Sigmoid colon (tissue), 6 donors: ENCODE measurements at regions not wholly inside any gene's neighbourhood (a gene's known extent, or its start where the extent isn't known, plus 50 kb on each side); places are given as distances from the start of the nearest gene placed in this dataset.

Experiments used
- DNase-seq: peaks from one replicate; pipeline ENCODE4 v3.0.0-alpha.2; 2019
- H3K27ac ChIP-seq, 4 donors: fragments of 200-600 bp; sonication (generic); one replicate each; pipeline ENCODE4 v1.5.1; 2016 to 2019; ENCODE audit warnings: mild to moderate bottlenecking in 1 of 4
- H3K27me3 ChIP-seq, 3 donors: fragments of 200-600 bp; sonication (generic); one replicate each; pipeline ENCODE4 v1.5.1; 2019; ENCODE audit warnings: mild to moderate bottlenecking in 1 of 3
- H3K36me3 ChIP-seq, 4 donors: fragments of 200-600 bp; sonication (generic); one replicate each; pipeline ENCODE4 v1.5.1; 2016 to 2019
- H3K4me1 ChIP-seq, 4 donors: fragments of 200-600 bp; sonication (generic); one replicate each; pipeline ENCODE4 v1.5.1; 2017 to 2019
- H3K4me3 ChIP-seq, 4 donors: fragments of 200-600 bp; sonication (generic); one replicate each; pipeline ENCODE4 v1.5.1; 2017 to 2019; ENCODE audit warnings: mild to moderate bottlenecking in 2 of 4, moderate library complexity in 1 of 4
- H3K9me3 ChIP-seq, 4 donors: fragments of 200-600 bp in 3 of 4; sonication (generic) in 3 of 4; one replicate each; pipeline versions ENCODE4 v1.5.1 to v1.6.1; 2013 to 2019
- EP300 ChIP-seq, 4 donors: sonication (generic); formaldehyde crosslinking; IDR thresholded peaks; one replicate each; pipeline ENCODE4 v1.6.1; 2017; ENCODE audit warnings: antibody characterized with exemption in 4 of 4
- POLR2A ChIP-seq, 2 donors: fragments of 450-650 bp; IDR thresholded peaks; one replicate each; pipeline ENCODE4 v1.6.1; 2016; ENCODE audit warnings: antibody characterized with exemption in 2 of 2, mild to moderate bottlenecking in 2 of 2, moderate library complexity in 2 of 2
- POLR2AphosphoS5 ChIP-seq, 4 donors: sonication (generic); formaldehyde crosslinking; IDR thresholded peaks; one replicate each; pipeline ENCODE4 v1.6.1; 2017; ENCODE audit warnings: antibody characterized with exemption in 4 of 4
- WGBS, 2 donors: extraction: QIAGEN DNeasy Blood & Tissue Kit; methylation state at CpG; one replicate each; pipeline ENCODE4 v1.1.7; 2013; 5-methylcytosine and 5-hydroxymethylcytosine counted together
- intact Hi-C: fragments of 100-400 bp; cut with DNase I; formaldehyde crosslinking; loops from one replicate; pipeline ENCODE4 v1.15.1; 2023
- TF ChIP-seq, protein P1 (sequence below), 4 experiments: fragments of 450-650 bp in 3 of 4; fragments of 200-600 bp in 1 of 4; IDR thresholded peaks; one replicate each; pipeline ENCODE4 v1.5.1; 2016 to 2019; ENCODE audit warnings: antibody characterized with exemption in 4 of 4, mild to moderate bottlenecking in 3 of 4, moderate library complexity in 2 of 4
- donor health status: healthy with polysubstance abuse.
- donor health status: healthy.

DNA sequence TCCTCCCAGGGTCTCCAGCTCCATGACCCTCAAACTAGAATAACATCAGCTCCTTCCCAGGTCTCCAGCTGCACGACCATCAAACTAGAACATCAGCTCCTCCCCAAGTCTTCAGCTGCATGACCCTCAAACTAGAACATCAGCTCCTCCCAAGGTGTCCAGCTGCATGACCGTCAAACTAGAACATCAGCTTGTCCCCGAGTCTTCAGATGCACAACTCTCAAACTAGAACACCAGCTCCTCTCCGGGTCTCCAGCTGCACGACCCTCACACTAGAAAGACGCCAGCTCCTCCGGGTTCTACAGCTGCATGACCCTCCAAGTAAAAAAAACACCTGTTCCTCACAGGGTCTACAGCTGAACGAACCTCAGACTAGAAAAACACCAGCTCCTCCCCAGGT is 312.9 kb upstream of the TFPI start:
- 92 to 93% methylated on average over 8 of the region's 8 CpGs for WGBS, 2 donors
- TF ChIP-seq POLR2A (IDR thresholded peaks at IDR 0.05) = no peak
- TF ChIP-seq, protein P1, sequence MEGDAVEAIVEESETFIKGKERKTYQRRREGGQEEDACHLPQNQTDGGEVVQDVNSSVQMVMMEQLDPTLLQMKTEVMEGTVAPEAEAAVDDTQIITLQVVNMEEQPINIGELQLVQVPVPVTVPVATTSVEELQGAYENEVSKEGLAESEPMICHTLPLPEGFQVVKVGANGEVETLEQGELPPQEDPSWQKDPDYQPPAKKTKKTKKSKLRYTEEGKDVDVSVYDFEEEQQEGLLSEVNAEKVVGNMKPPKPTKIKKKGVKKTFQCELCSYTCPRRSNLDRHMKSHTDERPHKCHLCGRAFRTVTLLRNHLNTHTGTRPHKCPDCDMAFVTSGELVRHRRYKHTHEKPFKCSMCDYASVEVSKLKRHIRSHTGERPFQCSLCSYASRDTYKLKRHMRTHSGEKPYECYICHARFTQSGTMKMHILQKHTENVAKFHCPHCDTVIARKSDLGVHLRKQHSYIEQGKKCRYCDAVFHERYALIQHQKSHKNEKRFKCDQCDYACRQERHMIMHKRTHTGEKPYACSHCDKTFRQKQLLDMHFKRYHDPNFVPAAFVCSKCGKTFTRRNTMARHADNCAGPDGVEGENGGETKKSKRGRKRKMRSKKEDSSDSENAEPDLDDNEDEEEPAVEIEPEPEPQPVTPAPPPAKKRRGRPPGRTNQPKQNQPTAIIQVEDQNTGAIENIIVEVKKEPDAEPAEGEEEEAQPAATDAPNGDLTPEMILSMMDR (IDR thresholded peaks at IDR 0.05) = no peak
- TF ChIP-seq POLR2AphosphoS5 (IDR thresholded peaks at IDR 0.05) = no peak
- no peak for TF ChIP-seq EP300 (IDR thresholded peaks at IDR 0.05)
- H3K9me3 ChIP-seq = no peaks in the 10 kb centered on the region
- H3K4me3 ChIP-seq = no peak overlapping the region
- DNase-seq = no peak
- H3K27me3 ChIP-seq = no peaks in the 10 kb centered on the region
- no peak overlapping the region for H3K27ac ChIP-seq
- no peaks in the 10 kb centered on the region for H3K36me3 ChIP-seq
- no peaks in the 10 kb centered on the region for H3K4me1 ChIP-seq
- intact Hi-C loops = no loop called here

DNA sequence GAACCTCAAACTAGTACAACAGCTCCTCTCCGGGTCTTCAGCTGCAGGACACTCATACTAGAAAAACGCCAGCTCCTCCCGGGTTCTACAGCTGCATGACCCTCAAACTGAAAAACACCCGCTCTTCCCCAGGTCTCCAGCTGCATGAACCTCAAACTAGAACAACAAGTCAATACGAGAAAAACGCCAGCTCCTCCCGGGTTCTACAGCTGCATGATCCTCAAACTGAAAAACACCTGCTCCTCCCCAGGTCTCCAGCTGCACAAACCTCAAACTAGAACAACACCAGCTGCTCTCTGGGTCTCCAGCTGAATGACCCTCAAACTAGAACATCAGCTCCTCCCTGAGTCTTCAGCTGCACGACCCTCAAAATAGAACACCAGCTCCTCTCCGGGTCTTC is 315.0 kb upstream of the TFPI start:
- Histone ChIP-seq H3K36me3 (no peaks in the 10 kb centered on the region), H3K4me3 (no peak overlapping the region), H3K9me3 (no peaks in the 10 kb centered on the region), H3K27ac (no peak overlapping the region), H3K27me3 (no peaks in the 10 kb centered on the region), H3K4me1 (no peaks in the 10 kb centered on the region)
- DNase-seq = no peak
- TF ChIP-seq, protein P1 (IDR thresholded peaks at IDR 0.05) = no peak
- TF ChIP-seq POLR2A (IDR thresholded peaks at IDR 0.05) = no peak
- TF ChIP-seq POLR2AphosphoS5 (IDR thresholded peaks at IDR 0.05) = no peak
- no peak for TF ChIP-seq EP300 (IDR thresholded peaks at IDR 0.05)
- intact Hi-C loops = no loop called here
- 72 to 78% methylated on average over 9 of the region's 9 CpGs for WGBS, 2 donors

DNA sequence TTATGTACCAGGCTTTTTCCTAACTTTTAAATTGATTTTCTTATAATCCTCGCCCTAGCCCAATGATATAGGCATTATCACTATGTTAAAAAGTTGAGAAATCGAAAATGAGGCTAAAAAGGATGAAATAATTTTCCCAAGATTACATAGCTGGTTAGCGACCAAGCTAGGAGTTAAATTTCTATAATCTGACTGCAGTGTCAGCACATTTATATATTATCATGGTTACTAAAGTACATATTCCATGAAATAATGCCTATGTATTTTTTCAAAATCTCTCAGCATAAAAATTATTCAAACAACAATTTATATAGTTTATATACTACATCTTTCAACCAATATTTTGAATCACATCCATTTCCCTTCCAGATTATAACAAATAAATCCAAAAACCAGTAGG is 317.3 kb upstream of the TFPI start:
- intact Hi-C loops = no loop called here
- 88 to 93% methylated on average over 3 of the region's 3 CpGs for WGBS, 2 donors
- Histone ChIP-seq H3K27me3 (no peaks in the 10 kb centered on the region), H3K27ac (no peak overlapping the region), H3K4me1 (no peaks in the 10 kb centered on the region), H3K36me3 (no peaks in the 10 kb centered on the region), H3K4me3 (no peak overlapping the region), H3K9me3 (no peaks in the 10 kb centered on the region)
- TF ChIP-seq POLR2A (IDR thresholded peaks at IDR 0.05) (no peak), EP300 (IDR thresholded peaks at IDR 0.05) (no peak), POLR2AphosphoS5 (IDR thresholded peaks at IDR 0.05) (no peak)
- TF ChIP-seq, protein P1 (IDR thresholded peaks at IDR 0.05) = no peak
- no peak for DNase-seq

DNA sequence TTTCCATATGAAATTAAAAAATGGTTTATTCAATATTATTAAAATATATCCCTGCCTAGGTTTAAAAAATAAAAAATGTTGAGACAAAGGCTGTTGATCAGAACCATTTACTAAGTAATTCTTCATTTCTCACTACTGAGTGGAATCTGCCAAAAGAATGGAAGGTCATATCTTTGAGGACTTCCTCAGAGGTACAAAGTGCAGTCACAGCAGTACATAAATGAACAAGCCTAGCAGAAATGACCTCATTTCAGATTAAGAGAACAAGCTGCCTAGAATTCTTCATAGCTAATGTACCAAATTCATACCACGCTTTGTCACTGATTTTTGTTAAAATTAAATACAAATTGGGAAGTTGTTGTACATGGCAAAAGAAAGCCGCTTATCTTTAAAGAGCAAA is 318.9 kb upstream of the TFPI start:
- Histone ChIP-seq H3K27me3 (no peaks in the 10 kb centered on the region), H3K4me1 (no peaks in the 10 kb centered on the region), H3K4me3 (no peak overlapping the region), H3K9me3 (no peaks in the 10 kb centered on the region), H3K36me3 (no peaks in the 10 kb centered on the region), H3K27ac (no peak overlapping the region)
- no peak for TF ChIP-seq EP300 (IDR thresholded peaks at IDR 0.05)
- TF ChIP-seq POLR2A (IDR thresholded peaks at IDR 0.05) = no peak
- TF ChIP-seq, protein P1 (IDR thresholded peaks at IDR 0.05) = no peak
- no peak for TF ChIP-seq POLR2AphosphoS5 (IDR thresholded peaks at IDR 0.05)
- WGBS, 2 donors = 85 to 89% methylated on average over 2 of the region's 2 CpGs
- DNase-seq = no peak
- intact Hi-C loops = no loop called here

DNA sequence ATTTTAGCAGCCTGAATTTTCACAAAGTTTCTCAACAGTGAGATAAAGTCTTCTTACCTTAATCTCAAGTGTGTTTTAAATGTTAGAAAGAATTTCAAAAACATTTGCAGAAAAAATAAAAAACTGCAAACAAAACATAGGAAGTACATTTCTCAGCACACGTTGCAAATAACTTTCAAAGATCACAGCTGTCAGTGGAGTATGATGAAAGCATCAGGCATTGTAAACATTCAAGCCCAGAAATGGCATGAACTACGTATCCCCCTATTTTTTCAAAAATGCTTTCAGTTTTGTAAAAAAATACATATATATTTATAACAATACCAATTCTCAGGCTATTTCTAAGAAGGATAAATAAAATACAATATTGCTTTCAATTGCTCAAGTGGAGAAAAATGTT is 320.6 kb upstream of the TFPI start:
- intact Hi-C loops = no loop called here
- Histone ChIP-seq H3K27ac (no peak overlapping the region), H3K27me3 (no peaks in the 10 kb centered on the region), H3K36me3 (no peaks in the 10 kb centered on the region), H3K9me3 (no peaks in the 10 kb centered on the region), H3K4me3 (no peak overlapping the region), H3K4me1 (no peaks in the 10 kb centered on the region)
- no peak for TF ChIP-seq POLR2A (IDR thresholded peaks at IDR 0.05)
- no peak for TF ChIP-seq POLR2AphosphoS5 (IDR thresholded peaks at IDR 0.05)
- TF ChIP-seq, protein P1 (IDR thresholded peaks at IDR 0.05) = no peak
- TF ChIP-seq EP300 (IDR thresholded peaks at IDR 0.05) = no peak
- DNase-seq = no peak
- 71 to 78% methylated on average over 2 of the region's 2 CpGs for WGBS, 2 donors
